ENCODE measurements at regions not wholly inside any gene's neighbourhood (a gene's known extent, or its start where the extent isn't known, plus 50 kb on each side); places are given as distances from the start of the nearest gene placed in this dataset.

DNA sequence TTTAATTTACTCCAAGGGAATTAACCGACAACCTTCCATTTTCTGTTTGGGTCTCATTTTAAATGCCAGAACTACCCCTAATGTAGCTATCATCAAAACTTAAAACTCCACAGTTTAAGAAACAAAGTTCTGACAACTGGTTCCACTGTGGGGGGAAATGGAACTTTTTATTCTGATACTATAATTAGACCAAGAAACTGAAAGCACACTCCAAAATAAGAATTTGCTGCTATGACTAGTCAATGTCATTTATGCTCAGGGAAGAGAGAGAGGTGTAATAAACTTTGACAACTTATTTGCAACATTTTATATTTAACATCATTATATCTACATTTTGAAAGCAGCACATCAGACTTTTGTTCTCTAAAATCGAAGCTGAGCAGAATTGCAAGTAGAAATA lies 169.2 kb downstream of the ANXA2 start:
- Histone ChIP-seq H3K4me3 (replicated peaks; ENCODE audit: low read depth, low read length) (no peak overlapping the region), H3K27me3 (replicated peaks; ENCODE audit: control insufficient read depth, insufficient read depth, low read length) (no peaks in the 10 kb centered on the region), H3K36me3 (ENCODE audit: control insufficient read depth, insufficient read depth, low read length) (no peaks in the 10 kb centered on the region)
- TF ChIP-seq, protein P1, sequence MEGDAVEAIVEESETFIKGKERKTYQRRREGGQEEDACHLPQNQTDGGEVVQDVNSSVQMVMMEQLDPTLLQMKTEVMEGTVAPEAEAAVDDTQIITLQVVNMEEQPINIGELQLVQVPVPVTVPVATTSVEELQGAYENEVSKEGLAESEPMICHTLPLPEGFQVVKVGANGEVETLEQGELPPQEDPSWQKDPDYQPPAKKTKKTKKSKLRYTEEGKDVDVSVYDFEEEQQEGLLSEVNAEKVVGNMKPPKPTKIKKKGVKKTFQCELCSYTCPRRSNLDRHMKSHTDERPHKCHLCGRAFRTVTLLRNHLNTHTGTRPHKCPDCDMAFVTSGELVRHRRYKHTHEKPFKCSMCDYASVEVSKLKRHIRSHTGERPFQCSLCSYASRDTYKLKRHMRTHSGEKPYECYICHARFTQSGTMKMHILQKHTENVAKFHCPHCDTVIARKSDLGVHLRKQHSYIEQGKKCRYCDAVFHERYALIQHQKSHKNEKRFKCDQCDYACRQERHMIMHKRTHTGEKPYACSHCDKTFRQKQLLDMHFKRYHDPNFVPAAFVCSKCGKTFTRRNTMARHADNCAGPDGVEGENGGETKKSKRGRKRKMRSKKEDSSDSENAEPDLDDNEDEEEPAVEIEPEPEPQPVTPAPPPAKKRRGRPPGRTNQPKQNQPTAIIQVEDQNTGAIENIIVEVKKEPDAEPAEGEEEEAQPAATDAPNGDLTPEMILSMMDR (IDR thresholded peaks at IDR 0.05; ENCODE audit: insufficient read depth, low read length, poor library complexity, severe bottlenecking) = no peak
- no peak for DNase-seq (ENCODE audit: extremely low read depth, insufficient read length)

DNA sequence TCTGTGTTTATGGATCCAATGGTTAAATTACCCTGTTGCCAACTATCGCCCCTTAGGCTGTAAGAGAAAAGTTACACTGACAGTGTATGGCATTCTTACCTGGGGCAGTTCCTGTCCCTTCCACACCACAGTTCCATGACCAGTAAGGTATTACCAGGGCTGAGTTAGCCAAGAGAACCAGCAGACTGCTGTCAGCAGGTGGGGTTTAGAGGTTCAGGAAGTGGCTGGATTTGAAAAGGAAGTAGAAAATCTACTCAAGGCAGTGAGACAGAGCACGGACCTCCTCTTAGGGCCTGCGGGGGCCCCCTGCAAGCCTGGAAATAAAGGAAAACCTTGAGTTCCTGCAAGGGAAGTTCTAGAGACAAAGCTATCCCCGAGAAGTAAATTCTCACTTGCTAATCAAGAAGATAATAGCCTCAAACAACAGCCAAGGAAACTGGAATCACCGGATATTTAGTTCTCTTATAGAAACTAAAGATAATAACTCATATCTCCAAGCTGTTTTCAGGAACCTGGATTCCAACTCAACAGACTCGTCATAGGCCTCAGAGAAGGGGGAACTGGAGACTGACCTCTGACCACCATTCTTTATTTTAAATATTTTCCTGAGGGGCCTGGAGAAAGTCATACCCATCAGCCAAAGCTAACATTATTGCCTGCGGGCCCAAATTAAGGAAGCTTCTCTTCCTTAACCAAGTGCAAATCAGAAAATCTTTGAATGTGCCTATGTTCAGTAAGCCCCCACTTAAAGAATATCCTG lies 161.7 kb downstream of the ANXA2 start:
- Histone ChIP-seq H3K27me3 (replicated peaks; ENCODE audit: control insufficient read depth, insufficient read depth, low read length) (no peaks in the 10 kb centered on the region; the same call in 1 of the 2 replicates), H3K4me3 (replicated peaks; ENCODE audit: low read depth, low read length) (no peak overlapping the region), H3K36me3 (ENCODE audit: control insufficient read depth, insufficient read depth, low read length) (no peaks in the 10 kb centered on the region)
- TF ChIP-seq, protein P1 (IDR thresholded peaks at IDR 0.05; ENCODE audit: insufficient read depth, low read length, poor library complexity, severe bottlenecking) = no peak
- no peak for DNase-seq (ENCODE audit: extremely low read depth, insufficient read length)

DNA sequence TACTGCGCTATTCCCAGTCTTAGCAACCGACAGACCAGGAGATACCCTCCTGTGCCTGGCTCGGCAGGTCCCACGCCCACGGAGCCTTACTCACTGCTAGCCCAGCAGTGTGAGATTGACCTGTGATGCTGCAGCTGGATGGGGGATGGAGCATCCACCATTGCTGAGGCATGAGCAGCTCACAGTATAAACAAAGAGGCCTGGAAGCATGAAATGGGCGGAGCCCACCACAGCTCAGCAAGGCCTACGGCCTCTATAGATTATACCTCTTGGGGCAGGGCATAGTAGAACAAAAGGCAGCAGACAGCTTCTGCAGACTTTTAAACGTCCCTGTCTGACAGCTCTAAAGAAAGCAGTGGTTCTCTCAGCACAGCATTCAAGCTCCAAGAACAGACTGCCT lies 160.3 kb downstream of the ANXA2 start:
- TF ChIP-seq, protein P1 (IDR thresholded peaks at IDR 0.05; ENCODE audit: insufficient read depth, low read length, poor library complexity, severe bottlenecking) = no peak
- Histone ChIP-seq H3K27me3 (replicated peaks; ENCODE audit: control insufficient read depth, insufficient read depth, low read length) (no peaks in the 10 kb centered on the region; the same call in 1 of the 2 replicates), H3K4me3 (replicated peaks; ENCODE audit: low read depth, low read length) (no peak overlapping the region), H3K36me3 (ENCODE audit: control insufficient read depth, insufficient read depth, low read length) (no peaks in the 10 kb centered on the region)
- DNase-seq (ENCODE audit: extremely low read depth, insufficient read length) = no peak

DNA sequence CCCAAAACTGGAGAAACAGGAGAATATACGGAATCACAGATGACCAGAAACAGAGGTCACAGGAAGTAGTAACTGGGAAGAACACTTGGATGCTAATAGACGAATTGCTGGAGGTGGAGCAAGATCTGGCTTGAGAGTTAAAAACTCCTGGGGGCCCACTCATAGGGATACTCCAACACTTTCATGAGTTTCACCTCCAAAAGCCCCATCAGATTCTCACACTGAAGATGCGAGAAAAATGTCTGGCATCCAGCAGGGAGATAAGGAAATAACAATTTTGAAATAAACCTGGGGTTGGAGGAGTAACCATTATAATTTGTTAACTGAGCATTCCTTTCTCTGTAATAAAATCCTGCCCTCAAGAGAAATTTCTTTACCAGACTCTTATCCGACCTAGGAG lies 154.0 kb downstream of the ANXA2 start:
- Histone ChIP-seq H3K4me3 (replicated peaks; ENCODE audit: low read depth, low read length) (no peak overlapping the region), H3K27me3 (replicated peaks; ENCODE audit: control insufficient read depth, insufficient read depth, low read length) (no peaks in the 10 kb centered on the region), H3K36me3 (ENCODE audit: control insufficient read depth, insufficient read depth, low read length) (no peaks in the 10 kb centered on the region)
- DNase-seq (ENCODE audit: extremely low read depth, insufficient read length) = no peak
- TF ChIP-seq, protein P1 (IDR thresholded peaks at IDR 0.05; ENCODE audit: insufficient read depth, low read length, poor library complexity, severe bottlenecking) = no peak

DNA sequence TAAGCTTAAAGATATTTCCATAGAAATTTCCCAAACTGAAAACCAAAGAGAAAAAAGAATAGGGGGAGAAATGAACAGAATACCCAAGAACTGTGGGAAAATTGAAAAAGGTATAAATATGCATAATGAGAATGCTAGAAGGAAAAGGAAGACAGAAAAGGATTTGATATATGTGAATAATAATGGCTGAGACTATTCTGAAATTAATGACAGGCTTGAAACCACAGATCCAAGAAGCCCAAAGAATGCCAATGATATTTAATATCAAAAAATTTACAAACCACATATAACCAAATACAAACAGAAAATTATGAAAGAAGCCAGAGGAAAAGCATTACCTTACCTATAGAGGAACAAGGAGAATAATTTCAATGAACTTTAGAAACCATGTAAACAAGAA lies 153.0 kb downstream of the ANXA2 start:
- Histone ChIP-seq H3K4me3 (replicated peaks; ENCODE audit: low read depth, low read length) (no peak overlapping the region), H3K27me3 (replicated peaks; ENCODE audit: control insufficient read depth, insufficient read depth, low read length) (no peaks in the 10 kb centered on the region), H3K36me3 (ENCODE audit: control insufficient read depth, insufficient read depth, low read length) (no peaks in the 10 kb centered on the region)
- TF ChIP-seq, protein P1 (IDR thresholded peaks at IDR 0.05; ENCODE audit: insufficient read depth, low read length, poor library complexity, severe bottlenecking) = no peak
- no peak for DNase-seq (ENCODE audit: extremely low read depth, insufficient read length)

Measured in GM06990 (cell line).